ENCODE measurements at regions not wholly inside any gene's neighbourhood (a gene's known extent, or its start where the extent isn't known, plus 50 kb on each side); places are given as distances from the start of the nearest gene placed in this dataset.

DNA sequence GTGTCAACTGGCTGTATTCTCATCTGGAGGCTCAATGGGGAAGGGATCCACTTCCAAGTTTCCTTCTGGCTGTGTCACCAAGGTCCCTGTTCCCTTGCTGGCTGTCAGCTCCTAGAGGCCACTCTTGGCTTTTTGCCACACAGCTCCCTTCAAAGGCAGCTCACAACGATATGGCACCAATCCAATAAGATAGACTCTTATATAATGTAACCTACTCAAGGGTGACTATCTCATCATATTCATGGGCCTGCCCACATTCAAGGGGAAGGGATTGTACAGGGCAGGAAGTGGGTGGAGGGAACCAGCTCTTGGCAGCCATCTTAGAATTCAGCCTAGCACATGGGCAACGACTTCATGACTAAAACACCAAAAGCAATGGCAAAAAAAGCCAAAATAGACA is 98.7 kb upstream of the PLXNC1 start:
- no peak overlapping the region for H3K27ac ChIP-seq (ENCODE audit: low read depth in 2 of 2, low read length in 1 of 2)
- 83 to 85% methylated on average over 2 of the region's 2 CpGs for WGBS, 2 donors
- no peaks in the 10 kb centered on the region for H3K36me3 ChIP-seq (ENCODE audit: control insufficient read depth in 2 of 2, insufficient read depth in 2 of 2, low read length in 1 of 2)
- H3K4me3 ChIP-seq (ENCODE audit: low read depth in 1 of 2, low read length in 2 of 2), result no peak overlapping the region
- no peaks in the 10 kb centered on the region for H3K9me3 ChIP-seq (ENCODE audit: control insufficient read depth in 2 of 2, insufficient read depth in 1 of 2, low read depth in 1 of 2, low read length in 1 of 2)
- H3K4me1 ChIP-seq (ENCODE audit: control insufficient read depth in 2 of 2, insufficient read depth in 2 of 2, low read length in 1 of 2), result peaks cover 0 to 2% of the 10 kb centered on the region in 2 donors
- H3K27me3 ChIP-seq (ENCODE audit: control insufficient read depth in 1 of 2, insufficient read depth in 2 of 2, low read length in 2 of 2), result no peaks in the 10 kb centered on the region

DNA sequence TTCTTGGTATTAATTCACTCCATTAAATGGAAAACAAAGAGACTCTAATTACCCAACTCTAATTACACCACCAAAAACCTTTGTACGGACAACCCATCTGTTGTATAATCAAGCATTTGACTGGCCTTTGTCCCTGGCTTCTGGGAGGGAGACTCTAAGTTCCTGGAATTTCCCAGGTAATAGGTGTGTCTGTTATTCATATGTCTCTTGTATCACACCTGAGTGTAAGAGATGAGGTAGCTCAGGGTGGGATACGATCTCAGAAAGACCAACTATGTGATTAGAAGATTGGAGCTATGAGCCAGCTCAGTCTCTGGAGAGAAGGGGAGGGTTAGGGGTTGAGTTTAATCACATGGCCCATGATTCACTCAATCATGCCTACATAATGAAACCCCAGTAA is 94.7 kb upstream of the PLXNC1 start:
- Histone ChIP-seq H3K4me1 (ENCODE audit: control insufficient read depth in 2 of 2, insufficient read depth in 2 of 2, low read length in 1 of 2) (no peaks in the 10 kb centered on the region), H3K36me3 (ENCODE audit: control insufficient read depth in 2 of 2, insufficient read depth in 2 of 2, low read length in 1 of 2) (no peaks in the 10 kb centered on the region), H3K27ac (ENCODE audit: low read depth in 2 of 2, low read length in 1 of 2) (no peak overlapping the region), H3K4me3 (ENCODE audit: low read depth in 1 of 2, low read length in 2 of 2) (no peak overlapping the region), H3K27me3 (ENCODE audit: control insufficient read depth in 1 of 2, insufficient read depth in 2 of 2, low read length in 2 of 2) (no peaks in the 10 kb centered on the region), H3K9me3 (ENCODE audit: control insufficient read depth in 2 of 2, insufficient read depth in 1 of 2, low read depth in 1 of 2, low read length in 1 of 2) (no peaks in the 10 kb centered on the region)
- WGBS, 2 donors, result 82 to 86% methylated on average over 2 of the region's 2 CpGs

DNA sequence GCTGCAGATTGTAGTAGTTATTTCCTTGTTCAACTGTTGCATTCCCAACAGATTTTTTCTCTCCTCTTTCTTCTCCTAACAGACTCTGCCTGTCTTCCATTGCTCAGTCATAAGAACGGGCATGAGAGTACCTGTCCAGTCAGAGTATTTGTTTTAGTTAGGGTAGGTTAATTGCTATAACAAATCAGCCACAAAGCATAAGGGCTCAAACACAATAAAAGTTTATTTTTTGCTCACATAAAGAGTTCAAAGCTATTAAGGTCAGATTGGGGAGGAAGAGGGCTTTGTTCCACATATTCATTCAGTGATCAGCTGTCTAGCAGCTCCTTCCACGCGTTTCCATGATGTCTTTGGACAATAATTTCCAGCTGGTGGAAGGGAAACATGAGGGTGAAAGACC is 92.8 kb upstream of the PLXNC1 start:
- no peaks in the 10 kb centered on the region for H3K36me3 ChIP-seq (ENCODE audit: control insufficient read depth in 2 of 2, insufficient read depth in 2 of 2, low read length in 1 of 2)
- no peak overlapping the region for H3K4me3 ChIP-seq (ENCODE audit: low read depth in 1 of 2, low read length in 2 of 2)
- H3K27ac ChIP-seq (ENCODE audit: low read depth in 2 of 2, low read length in 1 of 2), result no peak overlapping the region
- H3K4me1 ChIP-seq (ENCODE audit: control insufficient read depth in 2 of 2, insufficient read depth in 2 of 2, low read length in 1 of 2), result no peaks in the 10 kb centered on the region
- H3K27me3 ChIP-seq (ENCODE audit: control insufficient read depth in 1 of 2, insufficient read depth in 2 of 2, low read length in 2 of 2), result no peaks in the 10 kb centered on the region
- no peaks in the 10 kb centered on the region for H3K9me3 ChIP-seq (ENCODE audit: control insufficient read depth in 2 of 2, insufficient read depth in 1 of 2, low read depth in 1 of 2, low read length in 1 of 2)
- 65 to 80% methylated on average over 3 of the region's 3 CpGs for WGBS, 2 donors

DNA sequence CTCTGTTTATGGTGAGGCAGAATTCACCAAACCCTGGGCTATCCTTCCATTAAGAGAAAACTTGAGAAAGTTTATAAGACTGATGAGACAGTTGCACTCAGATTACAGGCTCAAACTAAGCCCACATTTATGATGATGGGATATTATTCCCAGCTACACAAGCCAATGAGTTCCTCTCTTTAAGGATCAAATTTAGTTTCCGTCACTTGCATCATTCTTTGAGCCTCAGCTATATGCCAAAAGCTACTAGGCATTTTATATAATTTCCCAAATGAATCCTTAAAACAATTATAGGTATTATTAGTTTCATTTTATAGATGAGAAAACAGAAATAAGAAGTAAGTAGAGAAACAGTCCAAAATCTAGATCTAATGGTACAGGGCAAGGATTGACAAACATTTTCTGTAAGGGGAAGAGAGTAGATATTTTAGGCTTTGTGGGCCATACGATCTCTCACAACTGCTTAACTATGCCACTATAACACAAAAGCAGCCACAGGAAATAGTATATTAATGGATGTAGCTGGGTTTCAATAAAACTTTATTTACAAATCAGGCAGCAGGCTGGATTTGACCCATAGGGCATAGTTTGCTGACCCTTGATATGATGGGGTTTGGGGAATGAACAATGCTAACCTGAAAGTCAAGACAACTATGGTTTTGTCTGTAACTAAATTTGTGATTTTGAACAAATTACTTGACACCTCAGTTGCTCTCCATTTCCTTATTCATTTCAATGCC is 91.8 kb upstream of the PLXNC1 start:
- no peak overlapping the region for H3K27ac ChIP-seq (ENCODE audit: low read depth in 2 of 2, low read length in 1 of 2)
- no peaks in the 10 kb centered on the region for H3K36me3 ChIP-seq (ENCODE audit: control insufficient read depth in 2 of 2, insufficient read depth in 2 of 2, low read length in 1 of 2)
- H3K4me1 ChIP-seq (ENCODE audit: control insufficient read depth in 2 of 2, insufficient read depth in 2 of 2, low read length in 1 of 2), result no peaks in the 10 kb centered on the region
- H3K9me3 ChIP-seq (ENCODE audit: control insufficient read depth in 2 of 2, insufficient read depth in 1 of 2, low read depth in 1 of 2, low read length in 1 of 2), result no peaks in the 10 kb centered on the region
- WGBS, 2 donors, result 95 to 96% methylated on average over 2 of the region's 2 CpGs
- H3K27me3 ChIP-seq (ENCODE audit: control insufficient read depth in 1 of 2, insufficient read depth in 2 of 2, low read length in 2 of 2), result no peaks in the 10 kb centered on the region
- H3K4me3 ChIP-seq (ENCODE audit: low read depth in 1 of 2, low read length in 2 of 2), result no peak overlapping the region

DNA sequence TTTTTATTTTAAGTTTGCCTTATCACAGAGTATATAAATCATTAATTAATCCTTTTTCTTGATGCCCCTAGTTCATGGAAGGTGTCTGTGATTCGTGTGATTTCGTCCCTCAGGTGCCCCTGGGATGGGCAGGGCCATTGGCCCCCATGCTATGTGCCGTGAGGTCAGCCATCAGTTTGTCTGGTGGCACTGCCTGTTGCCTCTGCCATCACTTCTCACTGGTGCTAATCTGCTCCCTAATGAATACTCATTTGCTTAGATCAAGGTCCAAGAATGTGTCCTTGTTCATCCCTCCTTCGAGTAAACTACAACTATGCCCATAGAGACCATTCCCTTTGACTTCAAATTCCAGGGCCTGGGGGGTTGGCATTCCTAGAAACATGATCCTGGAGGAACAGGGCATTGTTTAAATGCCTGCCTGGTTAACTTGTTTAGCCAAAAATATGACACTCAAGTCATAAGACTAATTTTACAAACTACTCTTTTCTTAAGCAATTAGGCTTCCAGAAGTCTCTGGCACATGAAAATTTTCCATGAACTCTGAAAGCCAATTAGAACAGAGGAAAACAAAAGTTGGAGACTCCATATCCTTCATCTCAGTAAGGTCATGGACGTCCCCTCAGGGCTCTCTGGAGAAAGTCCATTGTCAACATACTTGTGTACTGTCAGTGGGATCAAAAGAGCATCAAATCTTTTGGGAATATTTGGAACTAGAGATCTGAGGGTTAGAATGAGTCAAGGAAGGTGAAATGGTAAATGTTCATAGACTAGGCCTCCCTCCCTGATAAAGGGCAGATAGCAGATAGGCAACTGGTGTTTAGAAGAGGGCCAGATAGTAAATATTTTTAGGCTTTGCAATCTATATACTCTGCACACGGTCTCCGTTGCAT is 90.9 kb upstream of the PLXNC1 start:
- WGBS, 2 donors, result 42 to 64% methylated on average over 7 of the region's 7 CpGs
- no peaks in the 10 kb centered on the region for H3K4me1 ChIP-seq (ENCODE audit: control insufficient read depth in 2 of 2, insufficient read depth in 2 of 2, low read length in 1 of 2)
- no peaks in the 10 kb centered on the region for H3K36me3 ChIP-seq (ENCODE audit: control insufficient read depth in 2 of 2, insufficient read depth in 2 of 2, low read length in 1 of 2)
- H3K27ac ChIP-seq (ENCODE audit: low read depth in 2 of 2, low read length in 1 of 2), result no peak overlapping the region
- H3K27me3 ChIP-seq (ENCODE audit: control insufficient read depth in 1 of 2, insufficient read depth in 2 of 2, low read length in 2 of 2), result no peaks in the 10 kb centered on the region
- H3K9me3 ChIP-seq (ENCODE audit: control insufficient read depth in 2 of 2, insufficient read depth in 1 of 2, low read depth in 1 of 2, low read length in 1 of 2), result no peaks in the 10 kb centered on the region
- no peak overlapping the region for H3K4me3 ChIP-seq (ENCODE audit: low read depth in 1 of 2, low read length in 2 of 2)

DNA sequence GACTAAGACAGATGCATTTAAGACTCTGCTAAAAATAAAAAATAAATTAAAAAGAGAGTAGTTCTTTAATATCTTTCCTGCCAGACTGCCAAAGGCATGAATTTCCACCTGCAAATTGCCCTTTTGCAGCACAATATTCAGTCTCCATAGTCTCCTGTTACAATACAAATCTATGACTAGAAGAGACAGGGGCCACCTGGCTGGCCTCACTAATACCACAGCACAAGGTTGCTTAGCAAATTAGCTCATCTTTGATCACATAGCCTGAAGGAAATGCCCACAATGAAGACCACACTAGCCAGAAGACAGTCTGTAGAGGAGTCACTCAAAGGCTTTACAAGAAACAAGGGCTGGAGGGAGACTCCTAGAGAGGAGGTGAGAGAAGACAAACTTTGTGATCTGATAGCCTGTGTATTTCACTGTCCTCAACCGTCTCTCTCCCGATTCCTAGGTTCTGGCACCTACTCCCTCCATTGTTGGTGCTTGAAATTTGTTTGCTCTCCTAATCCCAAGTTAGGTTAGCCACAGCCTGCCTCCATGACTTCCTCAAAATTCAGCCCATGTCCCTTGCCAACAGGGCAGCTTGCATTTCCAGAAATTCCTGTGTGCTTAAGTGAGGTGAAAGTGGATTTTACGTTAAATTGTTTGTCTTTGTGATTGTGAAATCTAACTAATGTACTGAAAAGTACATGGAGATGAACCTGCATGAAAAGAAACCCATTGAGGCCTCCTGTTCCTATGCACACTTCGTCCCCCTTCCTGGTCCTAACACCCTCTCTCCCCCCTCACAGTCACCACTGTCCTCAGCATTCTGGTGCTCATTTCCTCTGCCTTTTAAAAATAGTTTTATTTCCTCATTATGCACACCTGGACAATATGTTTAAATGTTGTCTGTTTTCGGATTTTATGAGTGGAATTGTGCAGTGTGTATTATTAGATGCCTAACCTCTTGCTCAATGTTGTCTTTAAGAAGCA is 88.7 kb upstream of the PLXNC1 start:
- Histone ChIP-seq H3K36me3 (ENCODE audit: control insufficient read depth in 2 of 2, insufficient read depth in 2 of 2, low read length in 1 of 2) (no peaks in the 10 kb centered on the region), H3K27me3 (ENCODE audit: control insufficient read depth in 1 of 2, insufficient read depth in 2 of 2, low read length in 2 of 2) (no peaks in the 10 kb centered on the region), H3K27ac (ENCODE audit: low read depth in 2 of 2, low read length in 1 of 2) (peak overlapping the region in 1 of 2 donors; percentile 20), H3K4me3 (ENCODE audit: low read depth in 1 of 2, low read length in 2 of 2) (no peak overlapping the region), H3K9me3 (ENCODE audit: control insufficient read depth in 2 of 2, insufficient read depth in 1 of 2, low read depth in 1 of 2, low read length in 1 of 2) (no peaks in the 10 kb centered on the region), H3K4me1 (ENCODE audit: control insufficient read depth in 2 of 2, insufficient read depth in 2 of 2, low read length in 1 of 2) (no peaks in the 10 kb centered on the region)
- 52 to 57% methylated on average over 5 of the region's 5 CpGs for WGBS, 2 donors

DNA sequence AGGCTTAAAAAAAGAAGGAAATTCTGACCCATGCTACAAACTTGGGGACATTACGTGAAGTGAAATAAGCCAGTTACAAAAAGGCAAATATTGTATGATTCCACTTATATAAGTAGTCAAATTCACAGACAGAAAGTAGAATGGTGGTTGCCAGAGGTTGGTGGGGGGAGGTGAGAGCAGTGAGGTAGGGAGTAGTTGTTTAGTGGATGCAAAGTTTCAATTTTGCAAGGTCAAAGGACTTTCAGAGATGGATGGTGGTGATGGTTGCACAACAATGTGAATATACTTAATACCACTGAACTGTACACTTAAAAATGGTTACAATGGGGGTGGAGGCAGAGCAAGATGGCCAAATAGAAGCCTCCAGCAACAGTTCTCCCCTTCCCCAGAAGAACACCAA is 86.2 kb upstream of the PLXNC1 start:
- 96 to 98% methylated on average over 1 of the region's 1 CpG for WGBS, 2 donors
- Histone ChIP-seq H3K4me1 (ENCODE audit: control insufficient read depth in 2 of 2, insufficient read depth in 2 of 2, low read length in 1 of 2) (no peaks in the 10 kb centered on the region), H3K36me3 (ENCODE audit: control insufficient read depth in 2 of 2, insufficient read depth in 2 of 2, low read length in 1 of 2) (no peaks in the 10 kb centered on the region), H3K27ac (ENCODE audit: low read depth in 2 of 2, low read length in 1 of 2) (no peak overlapping the region), H3K4me3 (ENCODE audit: low read depth in 1 of 2, low read length in 2 of 2) (no peak overlapping the region), H3K27me3 (ENCODE audit: control insufficient read depth in 1 of 2, insufficient read depth in 2 of 2, low read length in 2 of 2) (no peaks in the 10 kb centered on the region), H3K9me3 (ENCODE audit: control insufficient read depth in 2 of 2, insufficient read depth in 1 of 2, low read depth in 1 of 2, low read length in 1 of 2) (no peaks in the 10 kb centered on the region)

DNA sequence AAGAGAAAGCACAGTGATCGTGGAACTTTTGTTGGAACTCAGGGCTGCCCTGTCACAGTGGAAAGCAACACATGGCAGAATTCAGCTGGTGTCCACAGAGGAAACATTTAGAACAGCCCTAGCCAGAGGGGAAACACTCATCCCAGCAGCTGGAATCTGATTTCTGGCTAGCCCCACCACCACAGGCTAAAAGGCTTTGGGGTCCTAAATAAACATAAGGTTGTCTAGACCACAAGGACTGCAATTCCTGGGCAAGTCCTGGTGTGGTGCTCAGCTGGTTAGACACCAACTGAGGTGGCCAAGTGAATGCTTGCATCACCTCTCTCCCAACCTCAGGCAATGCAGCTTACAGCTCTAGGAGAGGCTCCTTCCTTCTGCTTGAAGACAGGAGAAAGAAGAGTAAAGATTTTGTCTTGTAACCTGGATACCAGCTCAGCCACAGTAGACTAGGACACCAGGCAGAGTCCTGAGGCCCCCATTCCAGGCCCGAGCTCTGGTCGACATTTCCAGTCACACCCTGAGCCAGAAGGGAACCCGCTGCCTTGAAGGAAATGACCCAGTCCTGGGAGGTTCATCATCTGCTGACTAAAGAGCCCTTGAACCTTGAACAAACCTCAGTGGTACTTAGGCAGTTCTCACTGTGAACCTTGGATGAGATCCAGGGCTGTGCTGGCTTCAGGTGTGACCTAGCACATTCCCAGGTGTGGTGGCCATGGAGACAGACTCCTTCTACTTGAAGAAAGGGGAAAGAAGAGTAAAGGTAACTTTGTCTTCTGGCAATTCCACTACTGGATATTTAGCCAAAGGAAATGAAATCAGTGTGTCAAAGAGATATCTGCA is 85.4 kb upstream of the PLXNC1 start:
- Histone ChIP-seq H3K9me3 (ENCODE audit: control insufficient read depth in 2 of 2, insufficient read depth in 1 of 2, low read depth in 1 of 2, low read length in 1 of 2) (no peaks in the 10 kb centered on the region), H3K27ac (ENCODE audit: low read depth in 2 of 2, low read length in 1 of 2) (no peak overlapping the region), H3K27me3 (ENCODE audit: control insufficient read depth in 1 of 2, insufficient read depth in 2 of 2, low read length in 2 of 2) (no peaks in the 10 kb centered on the region), H3K4me1 (ENCODE audit: control insufficient read depth in 2 of 2, insufficient read depth in 2 of 2, low read length in 1 of 2) (no peaks in the 10 kb centered on the region), H3K4me3 (ENCODE audit: low read depth in 1 of 2, low read length in 2 of 2) (no peak overlapping the region), H3K36me3 (ENCODE audit: control insufficient read depth in 2 of 2, insufficient read depth in 2 of 2, low read length in 1 of 2) (no peaks in the 10 kb centered on the region)
- WGBS, 2 donors, result 70 to 89% methylated on average over 4 of the region's 4 CpGs
